ACHN (cell line): ENCODE measurements at regions not wholly inside any gene's neighbourhood (a gene's known extent, or its start where the extent isn't known, plus 50 kb on each side); places are given as distances from the start of the nearest gene placed in this dataset.

Experiments
- DNase-seq: peaks from one replicate; pipeline ENCODE4 v3.0.0-alpha.2; 2015
- in situ Hi-C: cut with HindIII; loops from 2 replicates; pipeline ENCODE4 v1.10.0; 2017; ENCODE audit warnings: low sequenced_read_pairs, low pct_ligation_motif_present, low pct_unique_long_range_greater_than_20kb

GRCh38 chr12:24048446-24048845 is 99.0 kb upstream of the SOX5 start:
- in situ Hi-C loops = no loop called here
- DNase-seq = no peak

DNA sequence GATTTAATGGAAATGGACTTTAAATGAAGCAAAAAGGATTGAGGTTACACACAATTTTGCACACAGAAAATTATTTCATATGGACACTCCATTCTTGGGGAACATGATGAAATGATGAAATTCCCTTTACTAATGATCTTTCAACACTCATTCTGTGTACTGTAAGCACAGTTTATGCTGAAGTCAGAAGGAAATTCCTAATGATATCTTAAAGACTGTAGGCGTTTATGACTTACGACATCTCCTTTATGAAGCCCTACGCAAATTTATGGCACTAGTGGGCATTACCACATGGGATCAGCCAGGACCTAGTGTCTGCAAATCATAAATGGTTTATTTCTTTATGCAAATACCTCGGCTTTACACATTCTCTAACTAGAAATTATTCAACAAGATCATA is 97.9 kb upstream of the SOX5 start:
- in situ Hi-C loops = no loop called here
- no peak for DNase-seq

- in situ Hi-C loops = no loop called here
- no peak for DNase-seq
Observed at GRCh38 chr12:24045816-24046257, 96.4 kb upstream of the SOX5 start.

- DNase-seq = no peak
- in situ Hi-C loops = no loop called here
Observed at GRCh38 chr12:24044941-24045703, 95.7 kb upstream of the SOX5 start.

- no peak for DNase-seq
- in situ Hi-C loops = no loop called here
Observed at GRCh38 chr12:24042651-24043050, 93.2 kb upstream of the SOX5 start.

- in situ Hi-C loops = no loop called here
- no peak for DNase-seq
Observed at GRCh38 chr12:24039113-24039525, 89.6 kb upstream of the SOX5 start.

GRCh38 chr12:24038211-24038997 is 88.9 kb upstream of the SOX5 start:
- in situ Hi-C loops = no loop called here
- no peak for DNase-seq

- in situ Hi-C loops = no loop called here
- no peak for DNase-seq
Observed at GRCh38 chr12:24036438-24037216, 87.2 kb upstream of the SOX5 start.

DNA sequence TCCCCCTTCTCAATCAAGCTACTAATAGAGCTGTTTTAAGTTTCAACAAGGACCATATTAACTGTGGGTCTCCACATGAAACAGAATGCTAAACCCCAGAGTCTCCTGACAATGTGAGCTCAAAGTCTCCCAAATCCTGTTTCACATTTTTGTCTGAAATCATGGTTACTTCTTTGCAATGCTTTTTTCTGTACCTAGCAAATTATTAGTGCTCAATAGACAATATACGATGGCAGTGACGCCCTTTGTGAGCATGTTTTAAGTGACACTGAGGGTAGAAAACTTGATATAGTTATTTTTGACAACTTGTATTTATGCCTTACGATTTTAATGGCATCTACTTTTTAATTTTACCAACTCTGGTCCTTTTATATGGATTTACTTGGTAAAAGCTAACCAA is 85.4 kb upstream of the SOX5 start:
- no peak for DNase-seq
- in situ Hi-C loops = no loop called here

GRCh38 chr12:24034160-24034559 is 84.7 kb upstream of the SOX5 start:
- in situ Hi-C loops = no loop called here
- DNase-seq = no peak

DNA sequence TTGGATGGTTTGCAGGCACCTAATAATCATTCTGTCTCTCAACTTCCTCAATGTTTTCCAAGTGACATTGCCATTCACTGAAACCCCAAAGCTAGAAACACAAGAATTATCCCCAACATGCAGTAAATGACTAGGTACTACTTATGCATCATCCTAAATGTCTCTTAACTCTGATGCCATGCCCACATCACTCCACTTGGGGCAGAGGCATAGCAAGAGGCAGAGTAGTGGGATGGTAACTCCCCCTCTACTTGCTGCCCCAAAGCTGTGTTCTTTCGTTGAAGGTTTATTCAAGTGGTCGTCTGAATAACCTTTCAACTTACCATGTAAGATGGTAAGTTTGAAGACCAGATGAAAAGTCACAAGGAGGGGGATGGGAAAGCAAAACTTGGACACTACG is 77.9 kb upstream of the SOX5 start:
- in situ Hi-C loops = no loop called here
- DNase-seq = no peak

- in situ Hi-C loops = no loop called here
- DNase-seq = peak; percentile 24
Observed at GRCh38 chr12:24025153-24025798, 75.8 kb upstream of the SOX5 start.

- DNase-seq = no peak
- in situ Hi-C loops = no loop called here
Observed at GRCh38 chr12:24023081-24023480, 73.6 kb upstream of the SOX5 start.

DNA sequence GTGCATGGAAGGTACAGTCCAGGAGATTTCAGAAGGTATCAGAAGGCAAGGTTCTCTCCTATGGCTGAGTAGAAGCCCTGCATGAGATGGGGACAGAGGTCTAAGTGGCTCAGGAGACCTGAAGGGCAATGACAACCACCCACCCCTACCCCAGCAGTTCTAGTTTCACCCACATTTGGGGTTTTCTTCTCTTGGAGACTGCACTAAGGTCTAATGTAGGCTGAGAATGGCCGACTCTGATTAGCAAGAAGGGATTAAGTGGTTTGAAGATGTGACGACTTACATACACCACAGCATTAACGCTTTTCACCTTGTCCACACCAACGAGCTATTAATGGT is 71.7 kb upstream of the SOX5 start:
- DNase-seq = no peak
- in situ Hi-C loops = no loop called here

DNA sequence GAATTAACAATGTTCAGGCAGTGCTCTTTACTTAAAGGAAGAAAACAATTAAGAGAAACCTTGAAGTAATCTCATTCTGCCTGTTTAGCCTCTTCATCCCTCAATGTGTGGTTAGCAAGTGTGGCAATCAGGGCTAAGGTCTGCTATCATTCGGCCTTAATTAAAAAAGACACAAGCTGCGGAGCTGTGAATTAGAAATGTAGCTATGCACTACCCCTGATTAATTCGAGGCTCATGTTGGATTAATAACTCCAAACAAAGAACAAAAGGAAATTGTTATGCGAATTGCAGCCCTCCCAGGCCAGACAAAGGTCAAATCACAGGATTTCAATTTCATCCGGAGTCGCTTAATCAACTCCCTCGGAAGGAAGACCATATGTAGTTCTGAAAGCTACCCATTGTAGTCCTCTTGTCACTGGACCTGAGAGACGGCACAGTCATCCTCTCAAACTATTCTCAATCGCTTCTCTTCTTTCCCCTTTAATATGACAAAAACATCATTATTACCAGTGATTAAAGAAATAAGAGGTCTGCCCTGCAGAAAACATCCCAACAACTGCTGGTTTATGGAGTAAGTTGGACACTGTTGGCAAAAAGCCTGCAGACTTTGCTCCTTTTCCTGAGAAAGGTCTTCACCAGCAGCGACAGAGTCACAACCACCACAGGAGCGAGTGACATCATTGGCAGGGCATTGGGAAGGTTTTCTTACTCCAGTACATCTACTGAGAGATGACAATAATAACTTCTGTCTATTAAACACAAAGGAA is 71.1 kb upstream of the SOX5 start:
- DNase-seq = no peak
- in situ Hi-C loops = no loop called here

DNA sequence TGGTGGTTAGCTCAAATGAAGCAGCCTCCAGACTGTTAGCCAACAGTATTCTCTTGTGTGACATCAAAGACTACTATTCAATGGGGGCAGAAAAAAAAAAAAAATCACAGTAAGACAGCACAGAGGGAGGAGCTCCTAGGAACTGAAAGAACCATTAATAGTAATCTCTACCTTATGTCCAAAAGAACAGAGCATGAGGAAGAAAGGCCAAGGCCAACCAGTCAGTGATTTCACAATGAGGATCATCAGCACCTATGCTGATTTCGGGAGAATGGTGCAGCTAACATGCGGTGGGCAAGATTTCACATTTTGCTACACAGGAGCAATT is 66.3 kb upstream of the SOX5 start:
- no peak for DNase-seq
- in situ Hi-C loops = no loop called here

DNA sequence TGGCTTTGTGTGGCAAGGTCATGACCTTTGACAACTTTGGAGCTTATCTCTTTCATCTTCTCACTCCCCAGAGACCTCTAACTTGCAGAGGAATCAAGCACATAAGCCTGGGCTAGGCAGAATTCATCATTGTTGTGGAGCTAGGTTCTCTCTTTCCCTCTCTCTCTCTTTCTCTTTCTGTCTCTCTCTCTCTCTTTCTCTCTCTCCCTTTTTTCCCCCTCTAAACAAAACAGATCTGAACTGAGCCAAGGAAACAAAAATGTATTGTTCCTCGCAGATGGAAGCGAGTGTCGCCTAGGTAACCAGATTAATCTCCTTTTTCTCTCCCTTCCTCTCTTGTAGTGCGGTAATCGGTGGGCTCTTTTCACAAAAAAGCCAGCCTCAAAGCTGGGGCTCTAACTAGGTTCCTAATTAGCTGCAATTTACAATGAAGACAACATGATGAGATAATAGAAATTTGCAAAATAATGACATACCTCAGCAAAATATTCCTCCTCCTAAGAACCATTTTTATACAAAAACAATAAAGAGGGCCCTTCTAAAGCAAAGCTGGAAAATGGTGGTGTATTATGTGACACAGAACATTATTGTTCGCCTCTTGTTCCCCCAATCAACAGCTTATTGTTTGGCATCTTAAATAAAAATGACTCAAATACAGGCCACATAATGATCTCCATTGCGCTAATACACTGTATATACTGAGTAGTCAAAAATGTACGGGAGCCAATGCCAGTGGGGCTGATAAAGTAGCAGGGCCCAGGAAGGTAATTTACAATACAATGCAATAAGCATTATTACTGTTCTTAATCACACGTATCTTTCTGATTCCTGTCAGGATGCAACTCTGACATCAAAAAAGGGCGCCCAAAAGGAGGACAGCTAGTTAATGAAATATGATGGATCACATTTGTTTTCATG is 65.7 kb upstream of the SOX5 start:
- in situ Hi-C loops = no loop called here
- DNase-seq = no peak
